Gastroesophageal sphincter (tissue), 3 donors: ENCODE measurements at regions not wholly inside any gene's neighbourhood (a gene's known extent, or its start where the extent isn't known, plus 50 kb on each side); places are given as distances from the start of the nearest gene placed in this dataset.

ENCODE experiments used
- POLR2A ChIP-seq, 2 donors: fragments of 450-650 bp; IDR thresholded peaks; one replicate each; pipeline ENCODE4 v1.6.1; 2017; ENCODE audit warnings: antibody characterized with exemption in 2 of 2, mild to moderate bottlenecking in 2 of 2, moderate library complexity in 1 of 2
- POLR2AphosphoS5 ChIP-seq: sonication (generic); formaldehyde crosslinking; IDR thresholded peaks from one replicate; pipeline ENCODE4 v1.6.1; 2017; ENCODE audit warnings: antibody characterized with exemption
- TF ChIP-seq, protein P1 (sequence below), 4 experiments: fragments of 200-600 bp in 2 of 4; fragments of 450-650 bp in 2 of 4; sonication (generic) in 1 of 4; IDR thresholded peaks; one replicate each; pipeline ENCODE4 v1.5.1; 2017 to 2019; ENCODE audit warnings: antibody characterized with exemption in 4 of 4, mild to moderate bottlenecking in 2 of 4, moderate library complexity in 2 of 4

DNA sequence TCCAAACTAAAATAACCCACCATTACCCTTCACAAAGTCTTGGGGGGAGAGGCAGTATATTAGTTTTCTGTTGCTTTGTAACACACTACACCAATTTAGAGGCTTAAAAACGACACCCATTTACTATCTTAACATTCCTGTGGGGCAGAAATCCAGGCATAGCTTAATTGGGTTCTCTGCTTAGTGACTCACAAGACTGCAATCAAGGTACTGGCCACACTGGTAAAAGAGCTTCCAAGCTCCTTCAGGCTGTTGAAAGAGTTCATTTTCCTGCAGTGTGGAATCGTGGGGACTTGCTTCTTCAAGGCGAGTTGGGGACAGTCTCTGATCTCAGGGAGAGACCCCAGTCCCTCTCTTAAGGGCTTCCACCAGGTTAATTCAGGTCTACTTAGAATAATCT, 139.1 kb downstream of the XPNPEP1 start:
- TF ChIP-seq POLR2A (IDR thresholded peaks at IDR 0.05) (no peak), POLR2AphosphoS5 (no peak)
- TF ChIP-seq, protein P1, sequence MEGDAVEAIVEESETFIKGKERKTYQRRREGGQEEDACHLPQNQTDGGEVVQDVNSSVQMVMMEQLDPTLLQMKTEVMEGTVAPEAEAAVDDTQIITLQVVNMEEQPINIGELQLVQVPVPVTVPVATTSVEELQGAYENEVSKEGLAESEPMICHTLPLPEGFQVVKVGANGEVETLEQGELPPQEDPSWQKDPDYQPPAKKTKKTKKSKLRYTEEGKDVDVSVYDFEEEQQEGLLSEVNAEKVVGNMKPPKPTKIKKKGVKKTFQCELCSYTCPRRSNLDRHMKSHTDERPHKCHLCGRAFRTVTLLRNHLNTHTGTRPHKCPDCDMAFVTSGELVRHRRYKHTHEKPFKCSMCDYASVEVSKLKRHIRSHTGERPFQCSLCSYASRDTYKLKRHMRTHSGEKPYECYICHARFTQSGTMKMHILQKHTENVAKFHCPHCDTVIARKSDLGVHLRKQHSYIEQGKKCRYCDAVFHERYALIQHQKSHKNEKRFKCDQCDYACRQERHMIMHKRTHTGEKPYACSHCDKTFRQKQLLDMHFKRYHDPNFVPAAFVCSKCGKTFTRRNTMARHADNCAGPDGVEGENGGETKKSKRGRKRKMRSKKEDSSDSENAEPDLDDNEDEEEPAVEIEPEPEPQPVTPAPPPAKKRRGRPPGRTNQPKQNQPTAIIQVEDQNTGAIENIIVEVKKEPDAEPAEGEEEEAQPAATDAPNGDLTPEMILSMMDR (IDR thresholded peaks at IDR 0.05) = no peak
